HG03571 (cell line): ENCODE measurements at regions not wholly inside any gene's neighbourhood (a gene's known extent, or its start where the extent isn't known, plus 50 kb on each side); places are given as distances from the start of the nearest gene placed in this dataset.
"Not testable (repeated sequence)": the region's sequence is repeated elsewhere in the genome, so short reads cannot be mapped to it uniquely, and the experiment has no call there.

ENCODE experiments used
- ATAC-seq: cut with Tn5 transposase; IDR thresholded peaks from one replicate; pipeline ENCODE4 v1.9.1; 2021; ENCODE audit not compliant: unreplicated experiment

DNA sequence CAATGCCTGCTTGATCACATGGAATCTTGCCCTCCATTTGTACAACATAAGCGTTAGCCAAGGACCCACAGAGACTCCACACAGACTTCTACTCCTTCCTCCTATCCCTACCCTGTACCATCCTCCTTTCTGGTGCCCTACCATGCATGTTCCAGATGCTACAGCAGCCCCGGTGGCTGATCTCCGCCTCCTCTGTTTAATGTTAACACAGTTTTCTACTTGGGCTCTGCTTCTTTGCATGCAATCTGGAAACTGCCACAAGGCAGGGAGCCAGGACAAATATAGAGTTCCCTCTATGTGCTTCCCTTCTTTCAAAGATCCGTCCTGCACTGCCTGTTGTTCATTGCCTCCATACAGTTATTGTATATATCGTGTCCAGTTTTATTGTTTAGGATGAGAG lies 368.6 kb upstream of the TENM3 start:
- ATAC-seq = no peak

DNA sequence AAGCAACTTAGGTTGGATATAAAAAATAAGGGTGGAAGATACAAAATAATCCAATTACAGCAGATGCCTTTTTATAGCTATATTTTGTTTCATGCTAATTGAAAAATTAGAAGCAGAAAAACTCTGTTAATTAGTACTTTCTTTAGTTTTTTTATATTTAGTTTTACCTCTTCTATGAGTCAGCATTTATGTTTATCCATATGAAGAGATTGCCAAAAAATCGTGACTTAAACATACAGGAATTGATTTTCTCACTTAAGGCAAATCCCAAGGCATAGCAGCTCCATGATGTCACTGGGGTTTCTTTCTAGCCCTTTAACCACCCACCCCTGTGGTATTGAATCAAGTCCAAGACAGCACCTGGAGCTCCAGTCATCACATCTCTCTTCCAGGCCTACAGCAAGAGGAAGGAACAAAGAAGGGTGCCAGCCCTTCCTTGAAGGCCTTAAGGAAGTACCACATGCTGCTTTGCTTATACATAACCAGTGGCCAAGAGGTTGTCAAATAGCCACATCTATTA lies 365.8 kb upstream of the TENM3 start:
- no peak for ATAC-seq

DNA sequence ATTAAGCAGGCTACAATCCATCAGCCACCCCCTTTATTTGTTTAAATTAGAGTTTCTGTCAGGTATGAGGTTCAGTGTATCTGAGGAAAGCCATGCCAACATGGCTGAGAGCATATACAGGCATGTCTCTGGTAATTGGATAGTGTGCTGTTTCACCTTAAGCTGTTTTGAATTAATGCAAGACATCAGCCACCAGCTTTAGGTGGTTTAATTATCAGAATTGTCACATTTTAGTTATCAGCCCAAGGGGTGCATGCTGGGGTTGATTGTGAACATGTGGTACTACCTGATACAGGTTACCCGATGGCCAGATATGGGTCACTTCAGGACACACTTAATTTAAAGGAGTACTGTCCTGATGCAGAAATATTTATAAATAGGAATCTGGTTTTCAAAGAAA lies 353.2 kb upstream of the TENM3 start:
- no peak for ATAC-seq

DNA sequence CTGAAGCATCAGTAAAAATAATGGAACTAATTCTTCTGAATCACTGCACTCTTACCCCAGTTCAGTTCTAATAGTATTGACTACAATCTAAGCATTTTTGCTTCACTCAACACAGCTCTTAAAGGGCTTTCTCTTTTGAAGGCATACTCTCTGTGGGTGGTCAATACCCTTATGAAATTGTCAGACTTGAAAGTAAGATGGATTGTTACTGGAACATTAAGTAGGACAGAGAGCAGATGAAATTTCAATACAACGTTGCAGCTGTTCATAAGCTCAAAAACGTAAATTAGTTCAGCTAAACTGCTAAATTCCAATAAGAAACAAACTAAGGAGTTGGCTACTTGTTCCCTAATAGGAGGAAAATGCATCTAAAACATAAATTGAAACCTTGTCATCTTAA lies 352.3 kb upstream of the TENM3 start:
- no peak for ATAC-seq

DNA sequence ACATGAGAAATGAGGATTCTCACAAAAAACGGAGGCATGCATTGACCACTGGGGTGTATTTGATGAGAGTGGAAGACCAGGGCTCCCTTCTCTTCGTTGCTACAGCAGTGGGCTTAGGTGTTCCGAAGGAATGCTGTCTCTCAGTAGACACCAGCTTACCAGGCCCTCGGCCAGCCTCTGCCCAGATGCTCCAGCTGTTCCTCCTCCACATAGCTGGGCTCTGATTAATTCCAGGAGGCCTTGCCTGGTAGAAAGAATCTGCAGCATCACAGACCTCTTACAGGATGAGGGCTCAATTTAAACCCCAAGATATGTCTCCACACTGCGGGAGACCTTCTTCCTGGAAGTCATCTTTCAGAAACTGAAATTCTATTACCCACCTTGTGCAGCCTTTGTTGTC lies 346.6 kb upstream of the TENM3 start:
- ATAC-seq = no peak

DNA sequence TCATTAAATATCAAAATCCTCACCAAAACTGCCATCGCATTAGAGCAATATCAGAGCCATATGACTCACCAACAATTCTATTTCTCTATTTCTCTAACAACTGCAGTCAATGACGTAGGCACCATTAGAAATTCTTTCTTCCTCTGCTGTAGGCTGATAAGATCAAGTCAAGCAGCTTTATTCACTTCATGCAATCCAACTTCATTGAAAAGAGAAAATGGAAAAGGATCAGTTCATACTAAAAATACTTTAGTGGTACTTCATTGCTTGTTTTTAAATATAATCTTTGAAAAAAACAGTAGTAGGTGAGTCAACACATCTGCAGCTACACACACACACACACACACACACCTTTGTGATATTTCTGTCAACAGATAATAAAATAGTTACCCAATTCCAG lies 345.3 kb upstream of the TENM3 start:
- ATAC-seq = no peak

DNA sequence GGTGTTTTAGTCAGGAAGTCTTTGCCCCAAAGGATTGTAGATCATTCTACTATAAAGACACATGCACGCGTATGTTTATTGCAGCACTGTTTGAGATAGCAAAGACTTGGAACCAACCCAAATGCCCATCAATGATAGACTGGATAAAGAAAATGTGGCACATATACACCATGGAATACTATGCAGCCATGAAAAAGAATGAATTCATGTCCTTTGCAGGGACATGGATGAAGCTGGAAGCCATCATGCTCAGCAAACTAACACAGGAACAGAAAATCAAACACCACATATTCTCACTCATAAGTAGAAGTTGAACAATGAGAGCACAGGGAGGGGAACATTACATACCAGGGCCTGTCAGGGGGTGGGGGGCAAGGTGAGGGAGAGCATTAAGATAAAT lies 340.8 kb upstream of the TENM3 start:
- not testable (repeated sequence) for ATAC-seq

DNA sequence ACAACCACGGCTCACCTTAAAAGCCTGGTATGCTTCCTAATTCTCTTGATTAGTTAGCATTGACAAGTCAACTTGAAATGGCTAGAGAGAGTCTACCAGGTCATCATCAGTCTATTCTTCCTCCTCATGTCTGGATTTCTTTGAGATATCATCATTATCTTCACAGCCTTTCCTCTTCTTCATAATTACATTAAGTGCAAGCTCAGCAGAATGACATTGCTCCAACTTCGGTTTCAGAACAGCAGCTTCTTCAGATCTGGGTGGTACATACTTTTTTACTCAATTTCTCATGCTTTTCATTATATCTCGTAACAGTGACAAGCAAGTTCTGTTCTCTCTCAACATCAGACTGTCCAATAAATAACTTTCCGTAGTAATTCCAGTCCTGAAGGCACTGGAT lies 337.5 kb upstream of the TENM3 start:
- ATAC-seq = no peak

DNA sequence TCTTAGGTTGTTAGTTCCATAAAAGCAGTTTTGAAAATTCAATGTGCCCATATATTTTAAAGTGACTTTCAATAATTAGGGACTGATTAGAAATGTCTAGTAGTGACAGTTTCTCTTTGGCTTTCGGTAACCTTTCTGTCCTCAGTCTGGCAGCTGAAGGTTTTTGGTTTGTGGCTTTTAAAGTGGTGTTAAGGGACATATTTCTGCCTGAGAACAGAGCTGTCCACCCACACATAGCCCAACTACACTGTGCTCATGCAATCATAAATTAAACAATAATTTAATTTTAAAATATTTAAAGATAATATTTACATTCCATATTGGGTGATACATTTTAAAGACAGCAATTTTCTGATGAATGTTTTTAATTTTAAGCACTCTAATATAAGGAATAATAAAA lies 335.0 kb upstream of the TENM3 start:
- no peak for ATAC-seq

DNA sequence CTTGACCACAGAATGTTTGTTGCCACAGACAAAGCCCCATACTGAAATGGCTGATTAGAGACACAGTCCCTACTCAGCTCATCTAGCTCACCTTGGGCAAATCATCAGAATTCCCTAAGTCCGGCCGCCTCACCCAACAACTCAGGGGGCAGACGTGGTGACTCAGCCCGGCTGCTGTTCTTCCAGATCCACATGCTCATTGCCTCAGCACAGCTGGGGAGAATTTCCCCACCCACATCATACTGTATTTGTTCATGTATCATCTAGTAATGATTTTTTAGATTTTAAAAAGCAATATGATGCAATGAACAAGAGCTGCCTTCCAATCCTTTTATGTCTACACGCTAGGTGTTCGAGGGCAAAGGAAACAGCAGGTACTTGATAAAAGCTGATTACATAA lies 333.8 kb upstream of the TENM3 start:
- ATAC-seq = no peak

DNA sequence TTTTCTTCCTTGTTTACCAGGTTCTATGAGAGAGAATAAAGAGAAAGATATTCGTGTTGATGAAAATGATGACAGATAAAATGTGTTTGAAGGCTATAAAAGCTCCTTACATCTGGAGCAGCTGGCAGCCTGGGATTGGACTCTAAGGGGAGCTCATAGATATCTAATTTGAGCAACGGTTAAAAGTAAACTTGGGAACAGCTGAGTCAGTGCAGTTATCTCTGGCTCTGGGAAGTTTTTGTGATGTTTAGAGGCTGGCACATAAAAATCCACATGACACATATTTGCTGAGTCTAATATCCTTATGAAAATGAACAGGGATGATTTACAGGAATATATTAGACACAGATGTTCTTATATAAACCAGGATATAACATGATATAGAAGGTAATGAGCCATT lies 331.8 kb upstream of the TENM3 start:
- ATAC-seq = no peak

DNA sequence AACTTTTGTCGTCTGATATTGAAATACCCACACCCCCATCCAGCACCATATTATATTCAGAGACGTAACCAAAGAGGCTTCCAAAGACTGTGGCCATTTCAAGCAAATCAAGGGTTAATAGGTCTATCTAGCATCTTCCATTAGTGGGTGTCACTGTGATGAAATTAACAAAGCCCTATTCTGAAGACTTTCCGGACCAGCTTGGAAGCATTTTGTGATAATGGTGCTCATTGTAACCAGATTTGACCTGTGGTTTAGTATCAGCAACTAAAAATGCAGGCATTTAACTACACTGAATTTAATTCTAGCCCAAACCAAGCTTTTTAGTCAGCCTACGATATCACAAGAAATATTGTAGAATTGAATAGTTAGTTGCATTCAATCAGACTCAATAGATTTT lies 309.7 kb upstream of the TENM3 start:
- no peak for ATAC-seq

DNA sequence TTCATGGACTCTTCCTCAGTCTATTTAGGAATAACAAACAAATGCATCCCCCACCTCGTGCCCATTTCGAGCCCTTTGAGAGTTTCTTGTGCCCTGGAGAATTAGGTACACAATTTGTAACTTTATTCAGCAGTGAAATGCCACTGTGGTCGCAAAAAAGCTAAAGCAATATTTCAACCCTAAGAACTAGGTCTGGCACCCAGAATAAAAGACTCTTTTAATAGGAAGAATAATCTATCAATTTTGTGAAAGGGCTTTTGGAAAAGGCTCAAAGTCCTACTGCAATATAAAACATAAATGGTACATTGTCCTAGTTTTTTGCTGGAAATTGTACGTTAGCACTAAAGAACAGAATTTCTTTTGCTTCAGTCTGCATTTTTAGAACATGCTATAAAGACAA lies 304.6 kb upstream of the TENM3 start:
- ATAC-seq = no peak

DNA sequence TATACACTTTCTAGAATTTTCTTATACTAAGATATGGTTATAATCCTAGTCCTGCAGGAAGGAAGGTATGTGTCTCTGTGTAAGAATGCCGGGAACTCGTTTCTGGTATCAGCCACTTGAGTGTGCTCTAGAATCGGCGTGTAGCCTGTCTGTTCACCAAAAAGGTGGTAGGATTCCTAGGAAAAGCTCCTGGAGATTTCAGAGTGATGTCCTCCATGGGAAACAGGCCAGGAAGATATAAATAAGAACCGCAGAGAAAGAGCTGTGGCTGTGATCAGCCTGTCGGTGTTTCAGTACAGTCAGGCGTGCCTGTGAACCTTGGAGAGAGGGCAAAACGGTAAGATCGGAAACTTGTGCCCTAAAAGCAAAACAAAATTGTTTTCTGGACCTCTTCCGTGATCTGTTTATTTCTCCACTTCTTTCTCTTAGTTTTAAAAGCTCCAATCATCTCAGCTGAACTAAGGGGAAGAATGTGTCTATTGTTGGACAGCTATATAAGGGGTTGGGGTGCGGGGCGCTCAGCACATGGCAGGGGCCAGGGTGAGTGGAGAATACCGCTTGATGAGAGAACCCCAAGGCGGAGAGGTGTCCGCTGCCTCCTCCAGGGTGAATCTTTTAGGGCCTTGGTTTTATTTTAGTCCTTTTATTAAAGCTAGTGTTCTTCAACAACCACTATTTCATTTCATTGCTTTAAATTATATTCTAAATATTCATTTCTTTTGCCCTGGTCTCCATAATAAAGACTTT lies 303.8 kb upstream of the TENM3 start:
- no peak for ATAC-seq

DNA sequence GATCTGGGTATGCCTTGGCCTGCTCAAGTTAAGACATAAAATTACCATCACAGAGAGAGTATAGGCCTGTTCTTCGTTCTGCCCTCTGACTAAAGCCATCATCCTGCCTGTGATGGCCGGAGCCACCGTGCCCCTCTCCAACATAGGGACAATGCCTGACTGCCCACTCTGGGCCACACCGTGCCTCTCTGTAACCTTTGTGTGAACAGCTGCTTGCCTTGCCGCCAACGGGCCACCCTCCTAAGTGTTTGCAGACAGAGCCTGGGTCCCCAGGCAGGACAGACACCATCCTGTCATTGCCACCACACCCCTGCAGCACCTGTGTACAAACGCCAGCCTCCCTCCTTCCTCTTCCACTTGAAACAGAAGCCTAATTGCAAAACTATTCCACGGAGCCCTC lies 298.7 kb upstream of the TENM3 start:
- ATAC-seq = no peak

DNA sequence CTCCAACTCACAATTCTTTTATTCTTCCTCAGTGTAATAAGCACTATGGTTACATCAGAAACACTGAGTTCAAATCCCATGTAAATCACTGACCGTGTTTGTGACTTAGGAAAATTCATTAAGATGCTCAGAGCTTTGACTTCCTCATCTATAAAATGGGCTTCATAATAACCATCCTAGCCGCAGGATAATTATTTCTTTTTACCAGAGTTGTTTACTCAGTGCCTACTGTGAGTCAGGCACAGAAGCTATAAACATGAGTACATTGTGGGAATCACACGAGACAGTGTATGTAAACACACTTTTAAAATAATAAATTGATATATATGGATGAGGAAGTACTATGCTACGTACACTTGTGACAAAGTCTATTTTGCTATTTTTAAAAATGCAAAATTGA lies 296.3 kb upstream of the TENM3 start:
- ATAC-seq = no peak

DNA sequence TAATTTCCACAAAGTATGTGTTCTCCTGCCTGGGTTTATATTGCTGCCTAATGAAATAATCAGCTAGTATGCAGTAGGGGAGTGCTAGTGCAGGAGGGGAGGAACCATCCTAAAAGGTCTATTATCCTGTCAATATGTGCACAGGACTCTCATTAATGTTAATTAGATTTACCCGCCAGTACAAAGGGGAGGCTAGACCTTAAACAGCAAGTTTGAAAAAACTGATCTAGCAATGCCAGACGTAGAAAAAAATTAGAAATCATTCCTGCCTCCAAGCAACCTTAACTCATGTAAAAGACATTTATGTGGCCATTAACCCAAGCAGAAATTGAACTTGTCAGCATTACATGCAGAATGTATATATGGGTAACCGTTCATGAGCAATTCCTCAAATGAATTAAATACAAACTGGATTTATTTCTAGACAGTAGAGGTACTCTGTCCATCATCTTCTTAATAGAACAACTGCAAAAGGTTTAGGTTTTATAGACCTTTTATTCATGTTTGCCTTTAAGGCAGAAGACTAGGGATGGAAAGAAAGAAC lies 294.3 kb upstream of the TENM3 start:
- no peak for ATAC-seq

DNA sequence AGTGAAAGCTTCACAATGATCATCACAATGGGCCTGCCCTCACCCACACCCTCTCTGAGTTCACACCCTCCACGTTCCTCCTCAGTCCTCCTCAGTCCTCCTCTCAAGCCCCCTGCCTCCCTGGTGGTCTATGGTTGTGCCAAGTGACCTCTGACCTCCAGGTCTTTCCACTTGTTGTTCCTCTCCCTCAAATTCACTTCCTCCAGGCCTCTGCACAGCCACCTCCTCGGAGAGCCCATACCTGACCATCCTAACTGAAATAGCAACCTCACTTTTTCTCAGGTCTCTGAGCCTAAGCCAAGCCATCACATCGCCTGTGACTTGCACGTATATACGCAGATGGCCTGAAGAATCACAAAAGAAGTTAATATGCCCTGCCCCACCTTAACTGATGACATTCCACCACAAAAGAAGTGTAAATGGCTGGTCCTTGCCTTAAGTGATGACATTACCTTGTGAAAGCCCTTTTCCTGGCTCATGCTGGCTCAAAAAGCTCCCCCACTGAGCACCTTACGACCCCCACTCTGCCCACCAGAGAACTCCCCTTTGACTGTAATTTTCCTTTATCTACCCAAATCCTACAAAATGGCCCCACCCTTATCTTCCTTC lies 293.4 kb upstream of the TENM3 start:
- ATAC-seq = no peak

DNA sequence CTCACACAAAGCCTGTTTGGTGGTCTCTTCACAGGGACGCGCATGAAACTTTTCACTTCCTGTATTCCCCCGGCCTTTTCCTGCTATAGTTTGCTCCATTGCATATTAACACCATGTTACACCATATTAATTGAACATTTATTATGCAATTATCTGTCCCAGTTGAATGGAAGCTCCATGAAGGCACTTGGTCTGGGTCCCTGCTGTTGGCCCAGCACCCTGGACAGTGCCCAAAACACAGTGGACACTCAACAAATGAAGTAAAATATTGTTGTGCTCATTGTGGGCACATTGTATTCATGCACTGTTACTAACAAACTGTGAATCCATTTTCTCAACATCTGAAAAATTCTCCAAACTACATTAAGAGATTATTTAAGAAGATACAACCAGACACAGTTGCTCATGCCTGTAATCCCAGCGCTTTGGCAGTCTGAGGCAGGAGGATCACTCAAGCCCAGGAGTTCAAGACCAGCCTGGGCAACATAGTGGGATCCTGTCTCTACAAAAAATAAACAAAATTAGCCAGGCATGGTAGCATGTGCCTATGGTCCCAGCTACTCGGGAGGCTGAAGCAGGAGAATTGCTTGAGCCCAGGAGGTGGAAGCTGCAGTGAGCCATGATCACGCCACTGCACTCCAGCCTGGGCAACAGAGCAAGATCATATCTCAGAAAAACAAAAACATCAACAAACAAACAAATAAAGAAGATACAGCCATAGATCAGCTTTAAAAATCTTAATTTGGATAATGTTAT lies 292.7 kb upstream of the TENM3 start:
- ATAC-seq = no peak

DNA sequence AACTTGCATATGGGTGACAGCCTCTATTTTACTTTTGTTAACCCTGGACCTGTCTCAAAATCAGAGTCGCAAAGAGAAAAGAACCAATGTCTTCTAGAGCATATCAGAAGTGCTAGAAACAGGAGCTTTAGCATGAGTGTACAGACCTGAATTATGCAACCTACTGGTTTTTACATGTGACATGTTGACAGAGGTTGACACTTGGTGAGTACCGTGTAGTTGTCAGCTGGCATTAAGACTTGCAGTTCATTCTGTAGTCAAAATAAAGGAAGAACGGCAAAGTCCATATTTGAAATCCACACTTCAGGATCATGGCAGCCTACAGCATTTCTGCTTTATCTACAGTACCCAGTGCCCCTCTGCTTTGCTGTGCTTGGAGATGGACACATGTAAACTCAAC lies 291.9 kb upstream of the TENM3 start:
- no peak for ATAC-seq

DNA sequence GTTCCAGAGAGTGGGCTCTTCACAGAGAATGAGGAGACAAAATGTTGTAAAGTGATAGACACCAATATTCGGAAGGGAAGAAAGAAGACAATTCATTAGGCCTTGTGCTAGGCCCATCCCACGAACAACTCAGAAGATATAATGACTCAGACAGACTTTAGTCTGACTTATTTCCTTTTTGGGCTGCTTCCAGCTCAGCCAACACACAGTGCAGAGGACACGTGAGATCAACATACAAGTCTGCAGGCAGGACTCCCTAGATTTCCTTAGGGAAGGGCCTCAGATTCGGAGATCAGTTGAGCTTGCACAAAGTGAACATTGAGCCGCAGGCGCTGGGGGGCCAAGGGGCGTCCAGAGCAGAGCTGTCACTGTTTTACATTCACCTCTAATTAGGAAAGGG lies 290.7 kb upstream of the TENM3 start:
- no peak for ATAC-seq

DNA sequence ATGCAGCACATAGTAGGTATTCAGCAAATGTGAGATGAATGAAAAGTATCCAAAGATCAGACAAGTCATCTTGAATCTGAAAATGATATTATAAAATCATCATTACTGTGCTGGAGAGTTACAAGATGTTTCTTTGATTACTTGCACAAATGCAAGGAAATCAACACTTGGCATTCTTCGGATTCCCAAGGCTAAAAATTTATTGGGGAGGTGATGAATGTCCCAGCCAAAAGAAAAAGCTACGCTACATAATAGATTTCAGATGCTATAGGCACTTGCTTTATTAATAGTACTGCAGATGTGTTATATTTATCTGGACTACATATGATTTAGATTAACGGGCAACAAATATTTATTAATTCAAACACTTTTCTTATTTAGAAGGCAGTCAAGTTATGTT lies 286.7 kb upstream of the TENM3 start:
- no peak for ATAC-seq
